Hippocampal formation (tissue), 2 donors: ENCODE measurements at regions not wholly inside any gene's neighbourhood (a gene's known extent, or its start where the extent isn't known, plus 50 kb on each side); places are given as distances from the start of the nearest gene placed in this dataset.
"Not testable (repeated sequence)": the region's sequence is repeated elsewhere in the genome, so short reads cannot be mapped to it uniquely, and the experiment has no call there.

ENCODE experiments used
- DNase-seq, 2 donors: peaks; one replicate each; lab custom pipeline; 2025; lab: John Stamatoyannopoulos, UW

- DNase-seq = no peak
Measured at GRCh38 chr2:183998797-183999190, 599.5 kb upstream of the ZNF804A start.

- no peak for DNase-seq
Measured at GRCh38 chr2:184004289-184004947, 593.9 kb upstream of the ZNF804A start.

DNA sequence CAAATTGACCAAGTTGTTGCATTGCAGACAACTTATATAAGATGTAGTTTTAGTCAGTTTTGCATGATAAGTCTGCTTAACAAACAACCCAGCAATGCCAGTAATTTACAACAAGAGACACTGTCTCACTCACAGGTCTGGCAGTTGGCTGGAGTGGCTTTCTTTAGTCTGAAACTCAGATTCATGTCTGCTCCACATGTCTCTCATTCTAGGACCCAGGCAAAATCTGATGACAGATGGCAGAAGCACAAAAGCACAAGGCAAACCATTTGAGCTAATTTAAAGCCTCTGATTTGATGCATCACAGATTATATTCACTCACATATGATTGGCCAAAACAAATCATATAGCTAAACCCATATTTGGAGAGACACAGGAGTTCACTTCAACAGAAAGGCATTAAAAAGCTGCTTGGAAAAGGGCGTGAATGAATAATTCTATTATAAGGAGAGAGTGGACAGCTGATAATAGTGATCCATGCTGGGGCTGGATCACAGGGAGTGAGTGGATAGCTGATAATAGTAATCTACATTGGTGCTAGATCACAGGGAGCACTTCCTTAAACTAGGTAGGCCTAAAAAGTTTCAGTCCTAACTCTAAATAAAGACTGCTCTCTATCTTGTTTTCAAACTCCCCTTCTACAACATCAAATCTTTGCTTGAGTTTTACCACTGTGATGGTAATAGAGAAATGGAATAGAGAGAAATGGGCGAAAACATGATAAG, 593.2 kb upstream of the ZNF804A start:
- DNase-seq = no peak

- DNase-seq = no peak
Measured at GRCh38 chr2:184006998-184007397, 591.3 kb upstream of the ZNF804A start.

DNA sequence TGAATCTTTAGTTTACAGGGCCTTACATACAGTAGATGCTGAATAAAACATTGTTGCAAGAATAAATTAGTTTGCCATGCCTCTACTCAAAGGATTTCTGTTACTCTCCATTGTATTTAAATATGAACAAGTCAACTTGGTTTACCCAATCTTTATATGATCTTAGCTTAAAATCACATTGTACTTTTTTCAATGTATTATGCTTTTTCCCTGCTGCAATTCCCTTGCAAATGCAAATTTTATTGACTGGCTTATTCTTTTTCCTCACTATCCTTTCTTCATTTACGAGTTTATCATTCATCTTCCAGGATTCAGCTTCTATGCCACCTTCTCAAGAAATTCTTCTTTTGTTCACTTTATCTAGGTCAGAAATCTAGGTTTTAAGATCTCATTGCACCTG, 571.4 kb upstream of the ZNF804A start:
- DNase-seq = no peak

- no peak for DNase-seq
Measured at GRCh38 chr2:184030245-184030644, 568.1 kb upstream of the ZNF804A start.

DNA sequence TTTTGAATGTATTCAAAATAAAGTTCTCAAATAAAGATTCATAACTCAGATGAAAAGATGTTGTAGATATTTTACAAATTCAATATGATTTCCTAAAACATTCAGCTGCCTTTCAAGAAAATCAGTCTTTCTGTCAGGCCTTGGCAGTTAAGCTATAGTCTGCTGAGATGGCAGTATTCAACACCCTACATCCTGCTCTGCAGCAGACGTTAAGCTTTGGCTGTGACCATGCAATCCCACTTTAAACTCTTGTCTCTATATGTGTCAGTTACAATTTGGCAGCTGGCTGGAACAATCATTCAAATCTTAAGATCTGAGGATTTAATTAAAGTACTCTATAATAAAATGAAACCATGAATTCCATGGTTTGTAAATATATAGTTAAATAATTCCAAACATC, 567.3 kb upstream of the ZNF804A start:
- DNase-seq = no peak

GRCh38 chr2:184031402-184032147, 566.8 kb upstream of the ZNF804A start:
- DNase-seq = no peak

- no peak for DNase-seq
Measured at GRCh38 chr2:184032983-184033382, 565.3 kb upstream of the ZNF804A start.

GRCh38 chr2:184037273-184037672, 561.1 kb upstream of the ZNF804A start:
- DNase-seq = no peak

- no peak for DNase-seq
Measured at GRCh38 chr2:184039493-184039892, 558.8 kb upstream of the ZNF804A start.

DNA sequence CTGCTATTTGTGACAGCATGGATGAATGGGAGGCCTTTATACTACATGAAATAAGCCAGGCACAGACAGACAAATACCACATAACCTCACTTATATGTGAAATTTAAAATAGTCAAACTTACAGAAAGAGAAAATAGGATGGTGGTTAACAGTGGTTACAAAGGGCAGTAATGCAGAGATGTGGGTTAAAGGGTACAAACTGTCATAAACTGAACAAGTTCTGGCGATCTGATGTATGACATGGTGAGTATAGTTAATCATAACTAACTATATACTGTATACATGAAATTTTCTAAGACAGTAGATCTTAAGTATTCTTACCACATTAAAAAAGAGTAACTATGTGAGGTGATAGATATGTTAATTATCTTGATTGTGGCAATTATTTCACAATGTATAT, 558.1 kb upstream of the ZNF804A start:
- no peak for DNase-seq

DNA sequence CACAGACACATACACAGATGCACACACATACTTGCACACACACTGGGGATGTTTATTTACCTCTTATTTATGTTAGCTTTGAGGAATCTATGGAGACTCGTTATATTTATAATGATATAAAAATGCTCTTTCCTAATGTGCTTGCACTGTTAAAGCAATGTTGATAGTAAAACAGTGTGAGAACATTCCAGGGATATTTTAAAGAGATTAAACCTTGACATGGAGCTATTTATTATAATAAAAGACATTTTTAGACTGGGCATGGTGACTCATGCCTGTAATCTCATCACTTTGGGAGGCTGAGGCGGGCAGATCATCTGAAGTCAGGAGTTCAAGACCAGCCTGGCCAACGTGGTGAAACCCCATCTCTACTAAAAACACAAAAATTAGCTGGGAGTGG, 557.3 kb upstream of the ZNF804A start:
- no peak for DNase-seq

DNA sequence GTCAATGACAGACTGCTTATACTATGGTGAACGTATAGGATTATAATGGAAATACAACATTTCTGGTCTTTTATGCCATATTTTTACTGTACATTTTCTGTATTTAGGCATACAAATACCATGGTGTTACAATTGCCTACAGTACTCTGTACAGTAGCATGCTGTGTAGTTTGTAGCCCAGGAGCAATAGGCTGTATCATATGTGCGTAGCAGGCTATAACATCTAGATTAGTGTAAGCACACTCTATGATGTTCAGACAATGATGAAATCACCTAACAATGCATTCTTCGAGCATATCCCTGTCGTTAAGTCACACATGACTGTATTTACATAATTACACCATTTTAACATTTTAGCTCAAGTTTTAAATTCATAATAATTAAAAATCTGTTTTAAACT, 556.6 kb upstream of the ZNF804A start:
- DNase-seq = no peak

DNA sequence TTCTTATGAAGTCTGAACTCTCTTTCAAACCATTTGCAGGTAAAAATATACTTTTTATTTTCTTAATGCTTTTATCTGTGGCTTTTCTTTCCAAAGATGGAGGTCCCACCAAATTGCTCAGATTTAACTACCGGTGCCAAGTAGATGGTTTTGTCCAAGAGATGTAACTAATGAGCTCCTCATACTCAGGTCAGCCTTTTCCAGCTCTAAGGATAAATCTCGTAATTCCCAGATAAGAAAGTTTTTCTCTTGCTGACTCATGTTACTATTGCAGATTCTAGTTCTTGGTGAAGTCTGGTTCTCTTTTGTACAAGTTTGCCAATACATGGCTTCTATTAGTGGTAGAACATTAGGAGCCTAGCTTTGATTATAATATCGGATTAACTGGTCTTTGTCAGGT, 550.8 kb upstream of the ZNF804A start:
- no peak for DNase-seq

GRCh38 chr2:184049566-184049965, 548.8 kb upstream of the ZNF804A start:
- no peak for DNase-seq

DNA sequence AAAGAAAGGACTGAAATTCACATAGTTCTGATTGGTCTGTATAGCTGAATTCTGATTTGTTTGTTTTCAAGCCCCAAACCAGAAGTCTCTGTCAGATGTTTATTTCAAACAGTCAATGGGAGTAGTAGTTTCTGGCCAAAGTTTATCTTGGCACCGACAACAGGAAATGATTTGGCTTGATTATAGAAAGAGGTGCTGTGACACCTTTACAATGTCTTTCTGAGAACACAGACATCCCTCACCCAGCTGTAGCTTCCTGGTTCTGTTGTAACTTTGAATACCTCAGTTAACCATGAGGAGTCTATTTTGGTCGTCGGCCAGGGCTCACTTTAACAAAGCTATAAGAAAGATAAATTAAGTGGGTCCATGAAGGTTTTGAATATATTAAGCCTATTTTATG, 545.0 kb upstream of the ZNF804A start:
- DNase-seq = no peak

- DNase-seq = not testable (repeated sequence)
Measured at GRCh38 chr2:184054419-184054818, 543.9 kb upstream of the ZNF804A start.

DNA sequence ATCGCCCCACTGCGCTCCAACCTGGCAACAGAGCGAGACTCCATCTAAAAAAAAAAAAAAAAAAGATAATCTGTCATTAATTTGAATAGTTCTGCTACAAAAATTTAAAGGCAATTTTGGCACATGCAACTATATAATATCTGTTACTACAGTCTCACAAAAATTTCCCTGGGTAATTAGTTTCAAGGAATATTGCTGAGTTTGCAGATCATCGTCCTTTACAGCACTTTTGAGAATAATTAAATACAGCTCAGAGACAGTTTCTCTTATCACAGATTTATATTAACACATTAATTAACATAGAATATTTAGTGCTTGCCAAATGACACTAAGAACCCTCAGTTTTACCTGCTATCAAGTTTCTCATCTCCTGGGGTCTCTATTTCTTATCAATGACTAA, 540.4 kb upstream of the ZNF804A start:
- no peak for DNase-seq

GRCh38 chr2:184060268-184060667, 538.1 kb upstream of the ZNF804A start:
- DNase-seq = not testable (repeated sequence)

DNA sequence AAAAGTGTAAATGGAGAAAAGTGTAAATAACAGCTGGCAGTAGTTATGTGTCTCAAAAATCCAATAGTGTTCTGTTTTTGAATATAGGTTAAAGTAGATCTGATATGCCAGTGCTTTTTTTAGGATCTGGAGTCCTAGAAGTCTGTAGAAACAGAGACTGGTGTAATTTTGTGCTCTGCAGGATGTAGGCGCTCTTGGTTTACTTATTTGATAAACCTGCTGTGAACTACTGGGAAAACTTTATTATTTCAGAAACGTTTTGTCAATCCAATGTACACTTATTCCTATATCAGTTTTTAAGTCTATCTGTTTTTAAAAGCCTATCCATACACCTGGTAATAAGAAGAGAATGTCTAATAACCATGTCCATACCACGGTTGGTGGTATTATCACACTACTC, 530.8 kb upstream of the ZNF804A start:
- DNase-seq = no peak

GRCh38 chr2:184072470-184072869, 525.9 kb upstream of the ZNF804A start:
- no peak for DNase-seq

- DNase-seq = no peak
Measured at GRCh38 chr2:184078496-184078895, 519.8 kb upstream of the ZNF804A start.
